GM12878 (cell line): ENCODE measurements at regions not wholly inside any gene's neighbourhood (a gene's known extent, or its start where the extent isn't known, plus 50 kb on each side); places are given as distances from the start of the nearest gene placed in this dataset.

Experiments used
- ATAC-seq: fragments of 200-7000 bp; cut with Tn5 transposase; 3 replicates; pipeline ENCODE4 v1.9.1; 2020; ENCODE audit warnings: mild to moderate bottlenecking, moderate library complexity
- BruUV-seq: library from RNA; stranded (reverse); fragments of 400-500 nt; replicated peaks from 2 replicates; lab custom pipeline; 2021; lab: Mats Ljungman, UMichigan
- CTCF ChIA-PET: fragments of 300-600 bp; sonication (Branson Sonifier 250); formaldehyde crosslinking; extraction: SDS; loops from one replicate; lab custom pipeline; 2021; ENCODE audit warnings: inconsistent platforms; lab: Yijun Ruan, JAX
- POLR2A ChIA-PET: fragments of 350-600 bp; formaldehyde crosslinking; extraction: SDS; loops from one replicate; lab custom pipeline; 2021; ENCODE audit warnings: inconsistent platforms; lab: Charles Lee
- RAD21 ChIA-PET: fragments of 300-600 bp; sonication (Branson Sonifier 250); formaldehyde crosslinking; loops from one replicate; lab custom pipeline; 2023; ENCODE audit warnings: antibody characterized with exemption; ENCODE audit not compliant: unreplicated experiment; lab: Charles Lee
- SMC1A ChIA-PET: fragments of 300-600 bp; sonication (Branson Sonifier 250); formaldehyde crosslinking; loops from one replicate; lab custom pipeline; 2023; ENCODE audit not compliant: unreplicated experiment, uncharacterized antibody; lab: Charles Lee
- DNase-seq: peaks from one replicate; pipeline ENCODE4 v3.0.0-alpha.2; 2011; ENCODE audit warnings: low read depth, low spot score
- FAIRE-seq: peaks from 3 replicates; lab custom pipeline; 2011; peaks lifted over from hg19 to GRCh38; lab: Jason Lieb, UNC
- H2AFZ ChIP-seq: 2 replicates; pipeline ENCODE4 v1.6.0; 2011; ENCODE audit warnings: low read depth, low read length, control low read depth; ENCODE audit not compliant: control insufficient read depth
- H3K27ac ChIP-seq: 2 replicates; pipeline ENCODE4 v1.5.1; 2011; ENCODE audit warnings: control low read depth; ENCODE audit not compliant: control insufficient read depth, insufficient read depth
- H3K27me3 ChIP-seq, 2 experiments: replicated peaks in 1 of 2; 2 replicates each; pipeline versions ENCODE4 v1.6.0 to v1.6.1; 2011; ENCODE audit warnings: low read length in 1 of 2; ENCODE audit not compliant: control insufficient read depth in 2 of 2, insufficient read depth in 2 of 2
- H3K36me3 ChIP-seq, 2 experiments: 2 replicates each; pipeline ENCODE4 v1.5.1; 2011; ENCODE audit warnings: low read length in 1 of 2; ENCODE audit not compliant: control insufficient read depth in 2 of 2, insufficient read depth in 2 of 2
- H3K4me1 ChIP-seq: 2 replicates; pipeline ENCODE4 v1.6.1; 2011; ENCODE audit warnings: mild to moderate bottlenecking, low read length, moderate library complexity, mixed read lengths; ENCODE audit not compliant: control insufficient read depth, insufficient read depth
- H3K4me2 ChIP-seq: 2 replicates; pipeline ENCODE4 v1.6.0; 2011; ENCODE audit warnings: control low read depth; ENCODE audit not compliant: control insufficient read depth, insufficient read depth
- H3K4me3 ChIP-seq: fragments of 200-600 bp; sonication (generic); 2 replicates; pipeline ENCODE4 v1.5.1; 2016
- H3K79me2 ChIP-seq: 2 replicates; pipeline ENCODE4 v1.6.0; 2011; ENCODE audit warnings: low read length; ENCODE audit not compliant: control insufficient read depth, insufficient read depth
- H3K9ac ChIP-seq: 2 replicates; pipeline ENCODE4 v1.8.0; 2011; ENCODE audit warnings: low read length, control low read depth, mixed read lengths; ENCODE audit not compliant: control insufficient read depth, insufficient read depth
- H3K9me3 ChIP-seq: replicated peaks from 3 replicates; pipeline ENCODE4 v1.5.1; 2011; ENCODE audit warnings: mild to moderate bottlenecking, low read length; ENCODE audit not compliant: control insufficient read depth, insufficient read depth
- H4K20me1 ChIP-seq: 2 replicates; pipeline ENCODE4 v1.6.0; 2011; ENCODE audit not compliant: control insufficient read depth, insufficient read depth
- CBFB ChIP-seq: IDR thresholded peaks from 2 replicates; pipeline ENCODE4 v1.6.1; 2016; ENCODE audit warnings: antibody characterized with exemption, low read depth
- FOXK2 ChIP-seq: fragments of 450-650 bp; IDR thresholded peaks from 2 replicates; pipeline ENCODE4 v1.6.1; 2017; ENCODE audit warnings: mild to moderate bottlenecking, moderate library complexity
- NFYB ChIP-seq: IDR thresholded peaks from 2 replicates; pipeline ENCODE4 v1.6.1; 2011; ENCODE audit warnings: low read depth, mild to moderate bottlenecking, low read length, improper control_type of control experiment, moderate library complexity; ENCODE audit not compliant: insufficient read depth
- RAD21 ChIP-seq: IDR thresholded peaks from 2 replicates; pipeline ENCODE4 v1.6.1; 2011; ENCODE audit warnings: mild to moderate bottlenecking, low read depth, low read length, moderate library complexity; ENCODE audit not compliant: insufficient read depth
- SPI1 ChIP-seq: IDR thresholded peaks from 2 replicates; pipeline ENCODE4 v1.6.1; 2011; ENCODE audit warnings: low read depth, mild to moderate bottlenecking, low read length, moderate library complexity, borderline replicate concordance; ENCODE audit not compliant: insufficient read depth
- ZNF274 ChIP-seq: IDR thresholded peaks from one replicate; pipeline ENCODE4 v1.8.0; 2011; ENCODE audit not compliant: insufficient read length, insufficient read depth
- WGBS: methylation state at CpG from one replicate; pipeline ENCODE4 v1.1.6; 2016; ENCODE audit warnings: low lambda C conversion rate; ENCODE audit not compliant: insufficient replicate concordance, insufficient coverage; ENCODE audit errors: missing lambda C conversion rate; 5-methylcytosine and 5-hydroxymethylcytosine counted together
- in situ Hi-C: fragments of 300-500 bp; cut with MboI; formaldehyde crosslinking; loops from 9 replicates; pipeline ENCODE4 v1.14.3; 2018; ENCODE audit warnings: mixed read lengths
- intact Hi-C: fragments of 100-400 bp; cut with micrococcal nuclease; formaldehyde crosslinking; loops from one replicate; pipeline ENCODE4 v1.14.2; 2022; ENCODE audit not compliant: unreplicated experiment
- TF ChIP-seq, protein P1 (sequence below): fragments of 450-650 bp; conservative IDR thresholded peaks from 2 replicates; pipeline ENCODE4 v1.6.1; 2017; ENCODE audit warnings: mild to moderate bottlenecking, moderate library complexity
- TF ChIP-seq, protein P2 (sequence below): fragments of 450-650 bp; IDR thresholded peaks from 2 replicates; pipeline ENCODE4 v1.6.1; 2017; ENCODE audit warnings: antibody characterized with exemption, mild to moderate bottlenecking, moderate library complexity

DNA sequence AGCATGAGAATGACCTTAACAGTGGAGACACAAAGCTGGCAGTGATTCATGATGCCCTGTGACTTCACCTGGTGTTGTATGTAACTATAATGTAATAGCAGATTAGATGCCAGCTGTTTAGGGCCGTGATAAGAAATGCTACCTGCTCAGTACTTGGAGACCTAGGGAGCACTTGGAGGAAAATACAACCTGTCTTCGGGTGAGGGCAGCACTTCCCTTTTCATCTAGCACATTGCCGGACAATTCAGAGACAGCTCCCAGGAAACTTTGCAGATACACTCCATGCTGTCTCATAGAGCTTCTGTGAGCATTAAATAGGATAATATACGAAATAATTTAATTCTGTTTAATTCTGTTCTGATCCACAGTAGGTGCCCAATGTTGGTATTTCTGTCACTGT is 668.5 kb downstream of the TSN start:
- TF ChIP-seq RAD21 = peak; percentile 37; the same call in 1 of the 2 replicates
- no peak for TF ChIP-seq NFYB
- no peak overlapping the region for H3K4me2 ChIP-seq
- no peaks in the 10 kb centered on the region for H3K36me3 ChIP-seq
- H3K4me1 ChIP-seq = no peaks in the 10 kb centered on the region
- BruUV-seq = no TSS peak
- H3K27me3 ChIP-seq = no peaks in the 10 kb centered on the region
- ChIA-PET CTCF (interaction anchor here (0.6 kb wide), 1 partner anchor 931 kb away, joined by 4 read pairs; no protein-coding TSS in a partner anchor), POLR2A (no interaction called here), SMC1A (interaction anchor here (0.6 kb wide), 1 partner anchor 933 kb away, joined by 4 read pairs; no protein-coding TSS in a partner anchor), RAD21 (interaction anchor here (0.6 kb wide), 1 partner anchor 9 kb away, joined by 3 read pairs; no protein-coding TSS in a partner anchor)
- intact Hi-C loops = no loop called here
- WGBS = 46% methylated on average over 4 of the region's 4 CpGs
- no peaks in the 10 kb centered on the region for H4K20me1 ChIP-seq
- no peak for DNase-seq
- no peaks in the 10 kb centered on the region for H3K9me3 ChIP-seq
- H2AFZ ChIP-seq = no peak overlapping the region
- ATAC-seq = no peak
- no peaks in the 10 kb centered on the region for H3K79me2 ChIP-seq
- in situ Hi-C loops = no loop called here
- H3K4me3 ChIP-seq = no peak overlapping the region
- no peak overlapping the region for H3K27ac ChIP-seq
- H3K9ac ChIP-seq = no peak overlapping the region
- FAIRE-seq = no peak

DNA sequence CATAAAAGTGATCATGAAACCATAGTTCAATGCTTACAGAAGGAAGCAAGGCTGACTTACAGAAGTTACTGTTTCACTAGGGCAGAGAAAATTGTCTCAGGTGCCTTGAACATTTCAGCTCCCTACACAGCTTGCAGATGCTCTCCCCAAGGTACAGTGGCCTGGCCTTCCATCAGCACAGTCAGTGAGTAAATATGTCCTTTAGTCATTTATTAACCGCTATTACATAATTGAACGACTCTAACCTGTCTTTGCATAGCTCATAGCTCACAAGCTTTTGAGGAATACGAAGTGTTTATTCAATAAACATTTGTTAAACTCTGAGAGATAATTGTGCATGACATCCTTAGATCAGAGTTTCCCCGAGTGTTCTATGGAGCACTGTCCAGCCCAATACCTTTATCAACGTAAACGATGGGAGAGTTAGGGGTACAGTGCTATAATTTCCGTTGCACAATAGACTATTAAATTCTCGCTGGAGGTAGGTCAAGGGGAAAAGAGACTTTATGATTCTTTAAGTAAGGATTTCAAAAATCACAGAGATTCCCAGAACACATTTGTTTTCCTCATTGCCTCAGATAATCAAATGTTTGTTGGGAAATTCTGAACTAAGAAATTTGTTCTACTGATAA is 677.8 kb downstream of the TSN start:
- BruUV-seq = no TSS peak
- Histone ChIP-seq H3K9me3 (no peaks in the 10 kb centered on the region), H3K27me3 (no peaks in the 10 kb centered on the region), H3K36me3 (no peaks in the 10 kb centered on the region), H3K4me2 (no peak overlapping the region), H3K9ac (no peak overlapping the region), H3K27ac (no peak overlapping the region), H4K20me1 (no peaks in the 10 kb centered on the region), H2AFZ (no peak overlapping the region), H3K4me3 (no peak overlapping the region), H3K4me1 (no peaks in the 10 kb centered on the region), H3K79me2 (no peaks in the 10 kb centered on the region)
- ATAC-seq (peak; percentile 80), FAIRE-seq (no peak), DNase-seq (peak; percentile 13)
- 16% methylated on average over 8 of the region's 8 CpGs for WGBS
- ChIA-PET POLR2A (interaction anchor here (1.1 kb wide), 1 partner anchor 33 kb away, joined by 3 read pairs; no protein-coding TSS in a partner anchor), SMC1A (interaction anchor here (0.6 to 1.4 kb wide), 6 partner anchors 25 to 101 kb away, joined by 3 to 5 read pairs (median 3); no protein-coding TSS in a partner anchor), CTCF (no interaction called here), RAD21 (interaction anchor here (0.6 to 1.2 kb wide), 3 partner anchors 50 to 308 kb away, joined by 3 read pairs; no protein-coding TSS in a partner anchor)
- intact Hi-C loops (loop anchor here (5.0 kb wide), 1 partner anchor 309 kb away; no protein-coding TSS in a partner anchor), in situ Hi-C loops (no loop called here)
- no peak for TF ChIP-seq ZNF274
- no peak for TF ChIP-seq CBFB
- TF ChIP-seq, protein P1, sequence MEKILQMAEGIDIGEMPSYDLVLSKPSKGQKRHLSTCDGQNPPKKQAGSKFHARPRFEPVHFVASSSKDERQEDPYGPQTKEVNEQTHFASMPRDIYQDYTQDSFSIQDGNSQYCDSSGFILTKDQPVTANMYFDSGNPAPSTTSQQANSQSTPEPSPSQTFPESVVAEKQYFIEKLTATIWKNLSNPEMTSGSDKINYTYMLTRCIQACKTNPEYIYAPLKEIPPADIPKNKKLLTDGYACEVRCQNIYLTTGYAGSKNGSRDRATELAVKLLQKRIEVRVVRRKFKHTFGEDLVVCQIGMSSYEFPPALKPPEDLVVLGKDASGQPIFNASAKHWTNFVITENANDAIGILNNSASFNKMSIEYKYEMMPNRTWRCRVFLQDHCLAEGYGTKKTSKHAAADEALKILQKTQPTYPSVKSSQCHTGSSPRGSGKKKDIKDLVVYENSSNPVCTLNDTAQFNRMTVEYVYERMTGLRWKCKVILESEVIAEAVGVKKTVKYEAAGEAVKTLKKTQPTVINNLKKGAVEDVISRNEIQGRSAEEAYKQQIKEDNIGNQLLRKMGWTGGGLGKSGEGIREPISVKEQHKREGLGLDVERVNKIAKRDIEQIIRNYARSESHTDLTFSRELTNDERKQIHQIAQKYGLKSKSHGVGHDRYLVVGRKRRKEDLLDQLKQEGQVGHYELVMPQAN = no peak
- no peak for TF ChIP-seq SPI1
- TF ChIP-seq FOXK2 = no peak
- TF ChIP-seq, protein P2, sequence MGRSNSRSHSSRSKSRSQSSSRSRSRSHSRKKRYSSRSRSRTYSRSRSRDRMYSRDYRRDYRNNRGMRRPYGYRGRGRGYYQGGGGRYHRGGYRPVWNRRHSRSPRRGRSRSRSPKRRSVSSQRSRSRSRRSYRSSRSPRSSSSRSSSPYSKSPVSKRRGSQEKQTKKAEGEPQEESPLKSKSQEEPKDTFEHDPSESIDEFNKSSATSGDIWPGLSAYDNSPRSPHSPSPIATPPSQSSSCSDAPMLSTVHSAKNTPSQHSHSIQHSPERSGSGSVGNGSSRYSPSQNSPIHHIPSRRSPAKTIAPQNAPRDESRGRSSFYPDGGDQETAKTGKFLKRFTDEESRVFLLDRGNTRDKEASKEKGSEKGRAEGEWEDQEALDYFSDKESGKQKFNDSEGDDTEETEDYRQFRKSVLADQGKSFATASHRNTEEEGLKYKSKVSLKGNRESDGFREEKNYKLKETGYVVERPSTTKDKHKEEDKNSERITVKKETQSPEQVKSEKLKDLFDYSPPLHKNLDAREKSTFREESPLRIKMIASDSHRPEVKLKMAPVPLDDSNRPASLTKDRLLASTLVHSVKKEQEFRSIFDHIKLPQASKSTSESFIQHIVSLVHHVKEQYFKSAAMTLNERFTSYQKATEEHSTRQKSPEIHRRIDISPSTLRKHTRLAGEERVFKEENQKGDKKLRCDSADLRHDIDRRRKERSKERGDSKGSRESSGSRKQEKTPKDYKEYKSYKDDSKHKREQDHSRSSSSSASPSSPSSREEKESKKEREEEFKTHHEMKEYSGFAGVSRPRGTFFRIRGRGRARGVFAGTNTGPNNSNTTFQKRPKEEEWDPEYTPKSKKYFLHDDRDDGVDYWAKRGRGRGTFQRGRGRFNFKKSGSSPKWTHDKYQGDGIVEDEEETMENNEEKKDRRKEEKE = no peak
